CD4-positive, alpha-beta T cell (primary cell): ENCODE measurements at regions not wholly inside any gene's neighbourhood (a gene's known extent, or its start where the extent isn't known, plus 50 kb on each side); places are given as distances from the start of the nearest gene placed in this dataset.

Experiments used
- ATAC-seq: fragments of 200-7000 bp; cut with Tn5 transposase; one replicate; pipeline ENCODE4 v1.10.0; 2022; ENCODE audit warnings: mild to moderate bottlenecking; ENCODE audit not compliant: poor library complexity
- CTCF ChIA-PET: fragments of 350-600 bp; sonication (Branson Sonifier 250); formaldehyde crosslinking; loops from one replicate; lab custom pipeline; 2021; ENCODE audit warnings: antibody characterized with exemption, inconsistent platforms; lab: Charles Lee
- POLR2A ChIA-PET: fragments of 350-600 bp; sonication (Branson Sonifier 250); formaldehyde crosslinking; loops from one replicate; lab custom pipeline; 2021; ENCODE audit warnings: antibody characterized with exemption, inconsistent platforms; lab: Charles Lee
- DNase-seq, 14 experiments: peaks; one replicate each; pipeline ENCODE4 v3.0.0-alpha.2; 2013 to 2020; ENCODE audit warnings: mixed read lengths in 2 of 14
- H3K27ac ChIP-seq, 2 donors: one replicate each; pipeline versions ENCODE4 v1.5.1 to v1.7.0; 2013; ENCODE audit warnings: low read length in 2 of 2, low read depth in 1 of 2, mild to moderate bottlenecking in 1 of 2
- H3K27me3 ChIP-seq, 2 experiments: 1 replicate in 1 of 2; 2 replicates in 1 of 2; pipeline versions ENCODE4 v1.6.1 to v1.7.0; 2013; ENCODE audit warnings: low read length in 2 of 2, control low read depth in 1 of 2, mild to moderate bottlenecking in 1 of 2, moderate library complexity in 1 of 2; ENCODE audit not compliant: insufficient read depth in 2 of 2, control insufficient read depth in 1 of 2
- H3K36me3 ChIP-seq: one replicate; pipeline ENCODE4 v1.6.1; 2013; ENCODE audit warnings: low read length, control low read depth; ENCODE audit not compliant: insufficient read depth
- H3K4me1 ChIP-seq: one replicate; pipeline ENCODE4 v1.6.1; 2013; ENCODE audit warnings: low read length, control low read depth; ENCODE audit not compliant: insufficient read depth
- H3K4me3 ChIP-seq: one replicate; pipeline ENCODE4 v1.5.1; 2013; ENCODE audit warnings: mild to moderate bottlenecking, low read length, moderate library complexity
- H3K9me3 ChIP-seq, 2 experiments: 1 replicate in 1 of 2; 2 replicates in 1 of 2; pipeline versions ENCODE4 v1.6.1 to v1.7.0; 2013; ENCODE audit warnings: low read length in 2 of 2, mild to moderate bottlenecking in 2 of 2, control low read depth in 1 of 2, moderate library complexity in 1 of 2; ENCODE audit not compliant: control insufficient read depth in 1 of 2, insufficient read depth in 1 of 2
- H3K27ac Mint-ChIP-seq: one replicate; pipeline ENCODE4 v1.8.0; 2020; ENCODE audit warnings: mixed read lengths
- H3K27me3 Mint-ChIP-seq: one replicate; pipeline ENCODE4 v1.8.0; 2021; ENCODE audit warnings: mixed read lengths
- H3K36me3 Mint-ChIP-seq: one replicate; pipeline ENCODE4 v1.8.0; 2021; ENCODE audit warnings: low read depth, mixed read lengths
- H3K4me1 Mint-ChIP-seq: one replicate; pipeline ENCODE4 v1.8.0; 2021; ENCODE audit warnings: low read depth, mixed read lengths
- H3K4me3 Mint-ChIP-seq: one replicate; pipeline ENCODE4 v1.8.0; 2020; ENCODE audit warnings: mild to moderate bottlenecking, mixed read lengths
- H3K9me3 Mint-ChIP-seq: one replicate; pipeline ENCODE4 v1.8.0; 2020; ENCODE audit warnings: mixed read lengths
- intact Hi-C, 2 experiments: fragments of 100-400 bp; cut with DNase I in 1 of 2; cut with micrococcal nuclease in 1 of 2; formaldehyde crosslinking; loops; one replicate each; pipeline versions ENCODE4 v1.15.1 to v1.9.0; 2023 to 2025; cut with DNase I, micrococcal nuclease
- TF ChIP-seq, protein P1 (sequence below): fragments of 200-600 bp; IDR thresholded peaks from one replicate; pipeline ENCODE4 v1.8.0; 2022; ENCODE audit warnings: antibody characterized with exemption, mild to moderate bottlenecking

DNA sequence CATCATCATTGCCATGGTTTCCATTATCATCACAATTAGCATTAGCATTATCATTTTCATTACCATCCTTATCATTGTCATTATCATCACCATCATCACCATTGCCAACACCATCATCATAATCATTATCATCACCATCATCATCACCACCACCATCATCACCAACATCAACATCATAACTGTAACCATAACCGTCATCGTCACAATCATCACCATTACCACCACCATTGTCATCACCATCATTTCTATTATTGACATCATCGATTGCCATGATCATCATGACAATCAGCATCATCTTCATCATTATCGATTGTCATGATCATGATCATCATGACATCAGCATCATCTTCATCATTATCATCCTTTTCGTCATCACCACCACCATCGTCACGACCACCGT, 88.9 kb upstream of the MSX1 start:
- Mint-ChIP-seq H3K9me3 (peaks cover 3% of the 10 kb centered on the region), H3K36me3 (no peaks in the 10 kb centered on the region), H3K27me3 (no peaks in the 10 kb centered on the region), H3K4me1 (no peaks in the 10 kb centered on the region), H3K27ac (no peak overlapping the region), H3K4me3 (no peak overlapping the region)
- Histone ChIP-seq H3K27me3 (no peaks in the 10 kb centered on the region), H3K9me3 (peaks cover 0 to 17% of the 10 kb centered on the region in 2 experiments), H3K4me3 (no peak overlapping the region), H3K27ac (no peak overlapping the region), H3K36me3 (no peaks in the 10 kb centered on the region), H3K4me1 (no peaks in the 10 kb centered on the region)
- ATAC-seq (no peak), DNase-seq (no peak)
- ChIA-PET CTCF (no interaction called here), POLR2A (no interaction called here)
- intact Hi-C loops = no loop called here
- TF ChIP-seq, protein P1, sequence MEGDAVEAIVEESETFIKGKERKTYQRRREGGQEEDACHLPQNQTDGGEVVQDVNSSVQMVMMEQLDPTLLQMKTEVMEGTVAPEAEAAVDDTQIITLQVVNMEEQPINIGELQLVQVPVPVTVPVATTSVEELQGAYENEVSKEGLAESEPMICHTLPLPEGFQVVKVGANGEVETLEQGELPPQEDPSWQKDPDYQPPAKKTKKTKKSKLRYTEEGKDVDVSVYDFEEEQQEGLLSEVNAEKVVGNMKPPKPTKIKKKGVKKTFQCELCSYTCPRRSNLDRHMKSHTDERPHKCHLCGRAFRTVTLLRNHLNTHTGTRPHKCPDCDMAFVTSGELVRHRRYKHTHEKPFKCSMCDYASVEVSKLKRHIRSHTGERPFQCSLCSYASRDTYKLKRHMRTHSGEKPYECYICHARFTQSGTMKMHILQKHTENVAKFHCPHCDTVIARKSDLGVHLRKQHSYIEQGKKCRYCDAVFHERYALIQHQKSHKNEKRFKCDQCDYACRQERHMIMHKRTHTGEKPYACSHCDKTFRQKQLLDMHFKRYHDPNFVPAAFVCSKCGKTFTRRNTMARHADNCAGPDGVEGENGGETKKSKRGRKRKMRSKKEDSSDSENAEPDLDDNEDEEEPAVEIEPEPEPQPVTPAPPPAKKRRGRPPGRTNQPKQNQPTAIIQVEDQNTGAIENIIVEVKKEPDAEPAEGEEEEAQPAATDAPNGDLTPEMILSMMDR = no peak

DNA sequence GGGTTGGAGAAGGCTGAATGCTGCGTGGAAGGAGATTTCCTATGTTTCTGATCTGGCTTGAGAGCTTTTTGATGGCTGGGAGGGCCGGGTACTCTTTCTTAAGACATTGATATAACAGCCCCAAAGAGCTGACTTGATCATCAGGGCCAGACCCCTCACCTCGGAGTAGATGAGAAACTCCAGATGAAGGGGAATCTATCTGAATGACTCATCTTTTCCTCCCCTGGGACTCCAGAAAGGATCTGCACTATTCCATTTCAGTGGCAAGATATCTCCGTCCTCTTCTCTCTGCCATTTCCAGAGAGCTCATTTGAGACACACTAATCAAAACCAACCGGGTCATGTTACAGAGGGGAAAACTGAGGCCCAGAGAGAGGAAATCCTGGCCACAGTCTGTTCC, 92.9 kb upstream of the MSX1 start:
- ATAC-seq (no peak), DNase-seq (no peak)
- H3K36me3 ChIP-seq = no peaks in the 10 kb centered on the region
- TF ChIP-seq, protein P1 = no peak
- peaks cover 8% of the 10 kb centered on the region for H3K27me3 Mint-ChIP-seq
- H3K27me3 ChIP-seq = peaks cover 0 to 5% of the 10 kb centered on the region in 2 experiments
- no peaks in the 10 kb centered on the region for H3K36me3 Mint-ChIP-seq
- H3K4me1 Mint-ChIP-seq = peaks cover 12% of the 10 kb centered on the region
- no peak overlapping the region for H3K27ac ChIP-seq
- H3K9me3 ChIP-seq = peaks cover 0 to 14% of the 10 kb centered on the region in 2 experiments
- intact Hi-C loops = no loop called here
- H3K4me1 ChIP-seq = peaks cover 15% of the 10 kb centered on the region
- no peak overlapping the region for H3K4me3 Mint-ChIP-seq
- CTCF ChIA-PET = no interaction called here
- H3K4me3 ChIP-seq = no peak overlapping the region
- H3K9me3 Mint-ChIP-seq = peaks cover 3% of the 10 kb centered on the region
- no peak overlapping the region for H3K27ac Mint-ChIP-seq
- POLR2A ChIA-PET = no interaction called here

DNA sequence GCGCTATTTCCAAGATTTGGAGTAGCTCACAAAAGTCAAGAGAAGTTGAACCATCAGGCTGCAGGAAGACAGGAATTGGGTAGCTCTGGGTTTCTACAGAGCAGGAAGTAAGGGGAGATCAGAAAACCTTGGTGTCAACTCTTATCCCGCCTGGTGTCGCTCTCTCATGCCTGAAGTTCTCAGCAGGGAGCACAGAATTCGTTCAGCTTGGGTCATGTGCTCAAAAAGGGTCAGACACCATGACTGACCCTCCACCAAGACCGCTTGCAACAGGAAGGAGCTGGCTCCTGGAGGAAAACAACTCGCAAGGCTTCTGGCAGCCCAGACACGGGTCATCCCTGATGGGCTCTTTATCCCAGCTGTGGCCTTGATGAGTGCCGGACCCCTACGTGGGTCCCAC, 93.7 kb upstream of the MSX1 start:
- Mint-ChIP-seq H3K27me3 (peaks cover 8% of the 10 kb centered on the region), H3K4me3 (no peak overlapping the region), H3K27ac (no peak overlapping the region), H3K9me3 (peaks cover 3% of the 10 kb centered on the region), H3K36me3 (no peaks in the 10 kb centered on the region), H3K4me1 (peaks cover 12% of the 10 kb centered on the region)
- CTCF ChIA-PET = no interaction called here
- no peak for ATAC-seq
- no peak overlapping the region for H3K4me3 ChIP-seq
- intact Hi-C loops = no loop called here
- H3K9me3 ChIP-seq = peaks cover 0 to 14% of the 10 kb centered on the region in 2 experiments
- peaks cover 15% of the 10 kb centered on the region for H3K4me1 ChIP-seq
- DNase-seq = no peak
- H3K27me3 ChIP-seq = peaks cover 0 to 5% of the 10 kb centered on the region in 2 experiments
- H3K36me3 ChIP-seq = no peaks in the 10 kb centered on the region
- POLR2A ChIA-PET = no interaction called here
- H3K27ac ChIP-seq = no peak overlapping the region
- TF ChIP-seq, protein P1 = no peak
